ENCODE measurements at regions not wholly inside any gene's neighbourhood (a gene's known extent, or its start where the extent isn't known, plus 50 kb on each side); places are given as distances from the start of the nearest gene placed in this dataset.

- no peak for TF ChIP-seq CTCF (IDR thresholded peaks at IDR 0.05; ENCODE audit: unreplicated experiment)
Measured at GRCh38 chr2:186980787-186981550, 132.0 kb upstream of the ZSWIM2 start.

DNA sequence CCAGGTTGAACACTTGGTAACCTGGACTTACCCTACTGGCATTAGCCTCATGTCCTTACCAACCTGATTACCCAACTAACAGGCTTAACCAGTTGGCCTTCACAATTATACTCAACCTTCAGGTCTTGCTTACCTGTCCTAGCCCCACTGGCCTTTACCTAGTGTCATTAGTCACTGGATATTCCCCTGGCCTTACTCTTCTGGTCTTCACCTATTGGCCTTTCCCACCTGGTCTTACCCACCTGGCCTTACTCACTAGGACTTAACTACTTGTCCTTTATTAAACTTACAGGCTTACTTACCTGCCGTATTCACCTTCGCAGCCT is 131.1 kb upstream of the ZSWIM2 start:
- no peak for TF ChIP-seq CTCF (IDR thresholded peaks at IDR 0.05; ENCODE audit: unreplicated experiment)
- H3K4me1 Mint-ChIP-seq (ENCODE audit: low read depth), result no peaks in the 10 kb centered on the region

More at GRCh38 chr2:186980787-186981550, 132.0 kb upstream of the ZSWIM2 start:
- Mint-ChIP-seq H3K36me3 (ENCODE audit: insufficient read depth) (no peaks in the 10 kb centered on the region), H3K27me3 (no peaks in the 10 kb centered on the region), H3K4me3 (ENCODE audit: low read depth) (no peak overlapping the region), H3K27ac (no peak overlapping the region), H3K4me1 (ENCODE audit: low read depth) (no peaks in the 10 kb centered on the region), H3K9me3 (ENCODE audit: low read depth) (peaks cover 10% of the 10 kb centered on the region)
- no peak for DNase-seq (ENCODE audit: low spot score, unreplicated experiment)

DNA sequence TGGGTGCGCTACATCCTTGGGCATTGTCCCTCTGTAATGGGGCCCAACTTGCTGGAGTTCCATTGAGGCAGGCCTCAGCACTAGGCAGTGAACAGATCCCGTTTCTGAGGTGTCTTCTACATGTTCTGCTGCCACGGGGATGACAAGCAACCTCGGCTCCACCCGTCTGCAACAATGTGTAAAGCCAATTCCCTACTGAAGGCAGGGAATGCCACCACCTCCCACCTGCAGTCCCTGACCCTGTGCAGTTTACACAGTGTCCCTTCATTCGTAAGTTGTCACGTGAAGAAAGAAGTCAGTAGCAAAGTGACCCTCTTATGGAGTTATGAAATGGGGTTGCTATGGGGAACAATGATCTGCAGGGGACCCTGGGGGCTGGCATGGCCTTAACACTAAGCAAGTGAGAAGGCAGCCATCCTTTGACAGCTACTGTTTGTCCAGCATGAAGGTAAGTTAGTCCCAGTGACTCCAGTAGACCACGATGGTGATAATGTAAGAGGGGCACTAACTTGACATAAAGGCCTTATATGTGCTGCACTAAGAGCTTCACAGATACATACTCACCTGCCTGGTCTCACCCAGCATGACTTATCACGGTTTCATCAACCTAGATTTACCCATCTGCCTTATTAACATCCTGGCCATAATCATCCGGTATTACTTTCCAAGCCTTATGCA is 130.6 kb upstream of the ZSWIM2 start:
- TF ChIP-seq CTCF (IDR thresholded peaks at IDR 0.05; ENCODE audit: unreplicated experiment), result no peak
- H3K4me1 Mint-ChIP-seq (ENCODE audit: low read depth), result no peaks in the 10 kb centered on the region
- DNase-seq (ENCODE audit: low spot score, unreplicated experiment), result no peak
- no peak overlapping the region for H3K4me3 Mint-ChIP-seq (ENCODE audit: low read depth)
- H3K27me3 Mint-ChIP-seq, result no peaks in the 10 kb centered on the region
- peaks cover 3% of the 10 kb centered on the region for H3K9me3 Mint-ChIP-seq (ENCODE audit: low read depth)
- no peaks in the 10 kb centered on the region for H3K36me3 Mint-ChIP-seq (ENCODE audit: insufficient read depth)
- no peak overlapping the region for H3K27ac Mint-ChIP-seq

More for the DNA sequence above, 131.1 kb upstream of the ZSWIM2 start:
- no peak overlapping the region for H3K27ac Mint-ChIP-seq
- H3K27me3 Mint-ChIP-seq, result no peaks in the 10 kb centered on the region
- H3K9me3 Mint-ChIP-seq (ENCODE audit: low read depth), result peaks cover 5% of the 10 kb centered on the region
- no peaks in the 10 kb centered on the region for H3K36me3 Mint-ChIP-seq (ENCODE audit: insufficient read depth)
- no peak for DNase-seq (ENCODE audit: low spot score, unreplicated experiment)
- no peak overlapping the region for H3K4me3 Mint-ChIP-seq (ENCODE audit: low read depth)

GRCh38 chr2:186977433-186978045 is 128.6 kb upstream of the ZSWIM2 start:
- H3K4me3 Mint-ChIP-seq (ENCODE audit: low read depth), result no peak overlapping the region
- H3K27ac Mint-ChIP-seq, result no peak overlapping the region

More at GRCh38 chr2:186977433-186978045, 128.6 kb upstream of the ZSWIM2 start:
- H3K9me3 Mint-ChIP-seq (ENCODE audit: low read depth), result no peaks in the 10 kb centered on the region
- no peaks in the 10 kb centered on the region for H3K4me1 Mint-ChIP-seq (ENCODE audit: low read depth)
- no peaks in the 10 kb centered on the region for H3K27me3 Mint-ChIP-seq
- no peak for DNase-seq (ENCODE audit: low spot score, unreplicated experiment)
- no peaks in the 10 kb centered on the region for H3K36me3 Mint-ChIP-seq (ENCODE audit: insufficient read depth)
- TF ChIP-seq CTCF (IDR thresholded peaks at IDR 0.05; ENCODE audit: unreplicated experiment), result no peak
